ENCODE measurements at regions not wholly inside any gene's neighbourhood (a gene's known extent, or its start where the extent isn't known, plus 50 kb on each side); places are given as distances from the start of the nearest gene placed in this dataset.

DNA sequence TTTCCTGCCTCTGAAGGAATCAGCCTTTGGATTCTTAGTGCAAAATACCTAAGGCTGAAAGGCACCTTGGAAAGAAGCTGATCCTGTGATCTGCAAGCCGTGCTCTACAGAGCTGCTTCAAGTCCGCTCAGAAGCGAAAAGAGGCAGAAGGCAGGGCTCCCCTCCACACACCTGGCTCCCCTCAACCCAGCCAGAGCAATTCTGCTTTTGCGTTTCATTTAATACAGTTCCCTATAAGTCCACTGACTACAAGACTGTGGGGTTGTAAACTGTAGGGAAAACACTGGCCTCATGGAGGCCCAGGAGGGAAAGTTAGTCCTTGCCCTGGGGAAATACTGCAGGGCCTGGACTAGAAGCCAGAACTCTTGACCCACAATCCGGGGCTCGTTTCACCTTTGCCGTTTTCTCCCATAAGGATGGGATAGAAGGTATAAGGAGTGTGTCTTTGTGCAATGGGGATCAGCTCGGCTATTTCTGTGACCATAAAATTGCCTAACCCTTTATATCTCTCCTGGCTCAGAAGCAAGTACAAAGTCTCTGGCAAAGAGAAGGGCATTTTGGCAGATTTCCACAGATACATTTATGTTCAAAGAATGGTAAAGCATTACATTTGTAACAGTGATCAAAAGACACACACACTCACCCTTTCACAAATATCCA is 95.8 kb upstream of the TEX51 start:
- TF ChIP-seq POLR2AphosphoS5 (IDR thresholded peaks at IDR 0.05): no peak
- TF ChIP-seq, protein P1, sequence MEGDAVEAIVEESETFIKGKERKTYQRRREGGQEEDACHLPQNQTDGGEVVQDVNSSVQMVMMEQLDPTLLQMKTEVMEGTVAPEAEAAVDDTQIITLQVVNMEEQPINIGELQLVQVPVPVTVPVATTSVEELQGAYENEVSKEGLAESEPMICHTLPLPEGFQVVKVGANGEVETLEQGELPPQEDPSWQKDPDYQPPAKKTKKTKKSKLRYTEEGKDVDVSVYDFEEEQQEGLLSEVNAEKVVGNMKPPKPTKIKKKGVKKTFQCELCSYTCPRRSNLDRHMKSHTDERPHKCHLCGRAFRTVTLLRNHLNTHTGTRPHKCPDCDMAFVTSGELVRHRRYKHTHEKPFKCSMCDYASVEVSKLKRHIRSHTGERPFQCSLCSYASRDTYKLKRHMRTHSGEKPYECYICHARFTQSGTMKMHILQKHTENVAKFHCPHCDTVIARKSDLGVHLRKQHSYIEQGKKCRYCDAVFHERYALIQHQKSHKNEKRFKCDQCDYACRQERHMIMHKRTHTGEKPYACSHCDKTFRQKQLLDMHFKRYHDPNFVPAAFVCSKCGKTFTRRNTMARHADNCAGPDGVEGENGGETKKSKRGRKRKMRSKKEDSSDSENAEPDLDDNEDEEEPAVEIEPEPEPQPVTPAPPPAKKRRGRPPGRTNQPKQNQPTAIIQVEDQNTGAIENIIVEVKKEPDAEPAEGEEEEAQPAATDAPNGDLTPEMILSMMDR (IDR thresholded peaks at IDR 0.05 in 8 of 11, conservative IDR thresholded peaks at IDR 0.05 in 3 of 11): no peak
- TF ChIP-seq POLR2A (IDR thresholded peaks at IDR 0.05): no peak
- no peak for DNase-seq
- H3K4me1 ChIP-seq: no peaks in the 10 kb centered on the region
- no peak overlapping the region for H3K4me3 ChIP-seq
- H3K27me3 ChIP-seq (replicated peaks in 1 of 7): peaks cover 0 to 9% (median 0%) of the 10 kb centered on the region in 7 donors
- no peaks in the 10 kb centered on the region for H3K9me3 ChIP-seq
- intact Hi-C loops (cut with DNase I; ENCODE audit: low total_unique reads): no loop called here
- no peak overlapping the region for H3K27ac ChIP-seq
- no peaks in the 10 kb centered on the region for H3K36me3 ChIP-seq
- 89 to 92% (median 90%) methylated on average over 8 of the region's 8 CpGs for WGBS, 5 donors

DNA sequence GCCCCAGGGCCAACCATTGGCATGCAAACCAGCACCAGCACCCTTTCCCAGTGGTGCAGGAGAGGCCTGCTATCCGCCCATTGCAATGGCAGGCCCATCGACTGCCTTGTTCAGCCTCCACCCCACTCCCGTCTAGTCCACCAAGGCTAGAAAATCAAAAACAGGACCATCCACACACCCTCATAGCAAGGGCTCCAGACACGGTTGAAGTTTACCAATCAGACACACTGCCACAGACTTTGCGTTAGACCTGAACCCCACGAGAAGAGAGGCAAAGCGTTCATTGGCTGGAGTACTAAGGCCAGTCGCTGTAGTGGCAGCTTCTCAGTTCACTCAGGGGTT is 95.3 kb upstream of the TEX51 start:
- Histone ChIP-seq H3K4me3 (no peak overlapping the region), H3K36me3 (no peaks in the 10 kb centered on the region), H3K9me3 (no peaks in the 10 kb centered on the region), H3K4me1 (no peaks in the 10 kb centered on the region), H3K27ac (no peak overlapping the region), H3K27me3 (replicated peaks in 1 of 7) (peaks cover 0 to 5% (median 0%) of the 10 kb centered on the region in 7 donors)
- WGBS, 5 donors: 87 to 94% (median 90%) methylated on average over 8 of the region's 8 CpGs
- no peak for DNase-seq
- intact Hi-C loops (cut with DNase I; ENCODE audit: low total_unique reads): no loop called here
- TF ChIP-seq, protein P1 (IDR thresholded peaks at IDR 0.05 in 8 of 11, conservative IDR thresholded peaks at IDR 0.05 in 3 of 11): no peak
- TF ChIP-seq POLR2A (IDR thresholded peaks at IDR 0.05) (no peak), POLR2AphosphoS5 (IDR thresholded peaks at IDR 0.05) (no peak)

DNA sequence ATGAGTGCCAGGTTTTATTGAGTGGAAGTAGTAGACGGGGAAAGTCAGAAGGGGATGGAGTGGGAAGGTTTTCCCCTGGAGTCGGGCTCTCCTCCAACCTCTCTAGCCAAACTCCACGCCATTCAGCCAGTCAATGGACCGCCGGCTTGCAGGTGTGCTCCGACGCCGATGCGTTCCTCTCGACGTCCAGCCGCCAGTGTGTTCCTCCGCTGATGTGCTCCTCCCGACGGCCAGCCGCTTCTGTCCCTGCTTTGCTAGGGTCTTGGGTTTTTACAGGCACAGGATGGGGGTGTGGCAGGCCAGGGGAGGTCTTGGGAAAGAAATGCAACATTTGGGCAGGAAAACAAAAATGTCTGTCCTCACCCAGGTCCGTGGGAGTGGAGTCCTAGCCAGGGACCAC is 94.3 kb upstream of the TEX51 start:
- no peak overlapping the region for H3K4me3 ChIP-seq
- H3K9me3 ChIP-seq: no peaks in the 10 kb centered on the region
- H3K4me1 ChIP-seq: no peaks in the 10 kb centered on the region
- peaks cover 0 to 5% (median 0%) of the 10 kb centered on the region in 7 donors for H3K27me3 ChIP-seq (replicated peaks in 1 of 7)
- no peak overlapping the region for H3K27ac ChIP-seq
- intact Hi-C loops (cut with DNase I; ENCODE audit: low total_unique reads): no loop called here
- DNase-seq: no peak
- WGBS, 5 donors: 89 to 92% (median 90%) methylated on average over 17 of the region's 17 CpGs
- TF ChIP-seq POLR2A (IDR thresholded peaks at IDR 0.05) (no peak), POLR2AphosphoS5 (IDR thresholded peaks at IDR 0.05) (no peak)
- TF ChIP-seq, protein P1 (IDR thresholded peaks at IDR 0.05 in 8 of 11, conservative IDR thresholded peaks at IDR 0.05 in 3 of 11): no peak
- H3K36me3 ChIP-seq: no peaks in the 10 kb centered on the region

DNA sequence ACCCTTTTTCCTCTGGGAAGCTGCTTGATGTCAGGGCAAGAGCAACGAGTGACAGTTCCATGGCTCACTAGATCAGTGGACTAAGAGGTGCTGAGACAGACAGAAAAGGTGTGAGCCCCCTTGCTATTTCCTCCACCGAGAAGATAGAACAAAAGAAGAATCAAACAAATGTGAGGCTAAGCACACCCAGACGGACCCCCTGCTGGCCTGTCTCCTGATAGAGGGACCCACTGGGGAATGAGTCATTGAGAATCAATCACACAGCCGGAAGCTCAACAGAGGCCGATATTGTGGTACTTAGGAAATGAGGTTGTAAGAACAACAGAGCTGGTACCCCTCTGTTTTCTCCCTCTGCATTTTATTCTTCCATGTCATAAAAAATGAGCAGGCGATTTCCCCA is 89.8 kb upstream of the TEX51 start:
- Histone ChIP-seq H3K27ac (no peak overlapping the region), H3K4me1 (no peaks in the 10 kb centered on the region), H3K27me3 (replicated peaks in 1 of 7) (peaks cover 0 to 5% (median 0%) of the 10 kb centered on the region in 7 donors), H3K36me3 (no peaks in the 10 kb centered on the region), H3K4me3 (no peak overlapping the region), H3K9me3 (peaks cover 0 to 9% (median 2%) of the 10 kb centered on the region in 8 donors)
- WGBS, 5 donors: 32 to 39% (median 36%) methylated on average over 6 of the region's 6 CpGs
- intact Hi-C loops (cut with DNase I; ENCODE audit: low total_unique reads): no loop called here
- TF ChIP-seq, protein P1 (IDR thresholded peaks at IDR 0.05 in 8 of 11, conservative IDR thresholded peaks at IDR 0.05 in 3 of 11): no peak
- DNase-seq: no peak
